ENCODE measurements at regions not wholly inside any gene's neighbourhood (a gene's known extent, or its start where the extent isn't known, plus 50 kb on each side); places are given as distances from the start of the nearest gene placed in this dataset.

DNA sequence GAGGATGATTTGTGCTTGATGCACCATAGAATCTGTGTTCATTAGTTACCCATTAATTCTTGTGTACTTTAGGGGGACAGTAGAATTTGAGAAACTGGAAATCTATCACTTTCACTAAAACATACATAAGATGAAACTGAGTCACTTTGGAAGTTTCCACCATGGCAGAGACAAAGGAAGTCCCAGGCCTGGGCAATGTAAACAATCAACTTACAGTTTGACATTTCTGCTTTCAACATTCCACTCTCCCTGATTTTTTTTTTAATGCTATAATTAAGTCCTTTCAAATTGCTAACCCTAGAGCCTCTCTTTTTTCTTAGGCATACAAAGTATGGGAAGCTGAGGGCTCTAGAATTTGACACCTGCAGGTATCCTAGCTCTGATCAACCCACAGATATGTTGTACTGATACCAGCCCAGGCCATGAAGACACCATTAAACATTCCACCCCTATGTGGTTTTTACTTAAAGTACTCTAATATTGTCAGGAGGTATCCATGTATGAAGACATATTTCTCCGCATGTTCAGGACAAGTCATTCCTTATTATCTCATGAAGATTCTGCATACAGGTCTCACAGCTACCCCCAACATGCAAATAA is 88.5 kb upstream of the GLS start (continued):
- TF ChIP-seq, protein P1, sequence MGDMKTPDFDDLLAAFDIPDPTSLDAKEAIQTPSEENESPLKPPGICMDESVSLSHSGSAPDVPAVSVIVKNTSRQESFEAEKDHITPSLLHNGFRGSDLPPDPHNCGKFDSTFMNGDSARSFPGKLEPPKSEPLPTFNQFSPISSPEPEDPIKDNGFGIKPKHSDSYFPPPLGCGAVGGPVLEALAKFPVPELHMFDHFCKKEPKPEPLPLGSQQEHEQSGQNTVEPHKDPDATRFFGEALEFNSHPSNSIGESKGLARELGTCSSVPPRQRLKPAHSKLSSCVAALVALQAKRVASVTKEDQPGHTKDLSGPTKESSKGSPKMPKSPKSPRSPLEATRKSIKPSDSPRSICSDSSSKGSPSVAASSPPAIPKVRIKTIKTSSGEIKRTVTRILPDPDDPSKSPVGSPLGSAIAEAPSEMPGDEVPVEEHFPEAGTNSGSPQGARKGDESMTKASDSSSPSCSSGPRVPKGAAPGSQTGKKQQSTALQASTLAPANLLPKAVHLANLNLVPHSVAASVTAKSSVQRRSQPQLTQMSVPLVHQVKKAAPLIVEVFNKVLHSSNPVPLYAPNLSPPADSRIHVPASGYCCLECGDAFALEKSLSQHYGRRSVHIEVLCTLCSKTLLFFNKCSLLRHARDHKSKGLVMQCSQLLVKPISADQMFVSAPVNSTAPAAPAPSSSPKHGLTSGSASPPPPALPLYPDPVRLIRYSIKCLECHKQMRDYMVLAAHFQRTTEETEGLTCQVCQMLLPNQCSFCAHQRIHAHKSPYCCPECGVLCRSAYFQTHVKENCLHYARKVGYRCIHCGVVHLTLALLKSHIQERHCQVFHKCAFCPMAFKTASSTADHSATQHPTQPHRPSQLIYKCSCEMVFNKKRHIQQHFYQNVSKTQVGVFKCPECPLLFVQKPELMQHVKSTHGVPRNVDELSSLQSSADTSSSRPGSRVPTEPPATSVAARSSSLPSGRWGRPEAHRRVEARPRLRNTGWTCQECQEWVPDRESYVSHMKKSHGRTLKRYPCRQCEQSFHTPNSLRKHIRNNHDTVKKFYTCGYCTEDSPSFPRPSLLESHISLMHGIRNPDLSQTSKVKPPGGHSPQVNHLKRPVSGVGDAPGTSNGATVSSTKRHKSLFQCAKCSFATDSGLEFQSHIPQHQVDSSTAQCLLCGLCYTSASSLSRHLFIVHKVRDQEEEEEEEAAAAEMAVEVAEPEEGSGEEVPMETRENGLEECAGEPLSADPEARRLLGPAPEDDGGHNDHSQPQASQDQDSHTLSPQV (IDR thresholded peaks at IDR 0.05) = no peak
- TF ChIP-seq FOXM1 (IDR thresholded peaks at IDR 0.05; ENCODE audit: low read depth, low read length) (no peak), SMAD5 (IDR thresholded peaks at IDR 0.05; ENCODE audit: low read depth) (no peak), TBL1XR1 (IDR thresholded peaks at IDR 0.05; ENCODE audit: low read depth, low read length) (no peak), EGR1 (IDR thresholded peaks at IDR 0.05; ENCODE audit: borderline replicate concordance in 1 of 2, low read depth in 2 of 2, low read length in 2 of 2) (no peak), NFYB (IDR thresholded peaks at IDR 0.05; ENCODE audit: insufficient read depth, low read depth, low read length) (no peak), IKZF1 (conservative IDR thresholded peaks at IDR 0.05) (no peak), SPI1 (IDR thresholded peaks at IDR 0.05; ENCODE audit: borderline replicate concordance, insufficient read depth, low read depth, low read length) (no peak), KAT2A (conservative IDR thresholded peaks at IDR 0.05; ENCODE audit: control insufficient read depth, low read depth, low read length) (no peak)
- TF ChIP-seq, protein P2, sequence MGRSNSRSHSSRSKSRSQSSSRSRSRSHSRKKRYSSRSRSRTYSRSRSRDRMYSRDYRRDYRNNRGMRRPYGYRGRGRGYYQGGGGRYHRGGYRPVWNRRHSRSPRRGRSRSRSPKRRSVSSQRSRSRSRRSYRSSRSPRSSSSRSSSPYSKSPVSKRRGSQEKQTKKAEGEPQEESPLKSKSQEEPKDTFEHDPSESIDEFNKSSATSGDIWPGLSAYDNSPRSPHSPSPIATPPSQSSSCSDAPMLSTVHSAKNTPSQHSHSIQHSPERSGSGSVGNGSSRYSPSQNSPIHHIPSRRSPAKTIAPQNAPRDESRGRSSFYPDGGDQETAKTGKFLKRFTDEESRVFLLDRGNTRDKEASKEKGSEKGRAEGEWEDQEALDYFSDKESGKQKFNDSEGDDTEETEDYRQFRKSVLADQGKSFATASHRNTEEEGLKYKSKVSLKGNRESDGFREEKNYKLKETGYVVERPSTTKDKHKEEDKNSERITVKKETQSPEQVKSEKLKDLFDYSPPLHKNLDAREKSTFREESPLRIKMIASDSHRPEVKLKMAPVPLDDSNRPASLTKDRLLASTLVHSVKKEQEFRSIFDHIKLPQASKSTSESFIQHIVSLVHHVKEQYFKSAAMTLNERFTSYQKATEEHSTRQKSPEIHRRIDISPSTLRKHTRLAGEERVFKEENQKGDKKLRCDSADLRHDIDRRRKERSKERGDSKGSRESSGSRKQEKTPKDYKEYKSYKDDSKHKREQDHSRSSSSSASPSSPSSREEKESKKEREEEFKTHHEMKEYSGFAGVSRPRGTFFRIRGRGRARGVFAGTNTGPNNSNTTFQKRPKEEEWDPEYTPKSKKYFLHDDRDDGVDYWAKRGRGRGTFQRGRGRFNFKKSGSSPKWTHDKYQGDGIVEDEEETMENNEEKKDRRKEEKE (IDR thresholded peaks at IDR 0.05) = no peak
- TF ChIP-seq, protein P3, sequence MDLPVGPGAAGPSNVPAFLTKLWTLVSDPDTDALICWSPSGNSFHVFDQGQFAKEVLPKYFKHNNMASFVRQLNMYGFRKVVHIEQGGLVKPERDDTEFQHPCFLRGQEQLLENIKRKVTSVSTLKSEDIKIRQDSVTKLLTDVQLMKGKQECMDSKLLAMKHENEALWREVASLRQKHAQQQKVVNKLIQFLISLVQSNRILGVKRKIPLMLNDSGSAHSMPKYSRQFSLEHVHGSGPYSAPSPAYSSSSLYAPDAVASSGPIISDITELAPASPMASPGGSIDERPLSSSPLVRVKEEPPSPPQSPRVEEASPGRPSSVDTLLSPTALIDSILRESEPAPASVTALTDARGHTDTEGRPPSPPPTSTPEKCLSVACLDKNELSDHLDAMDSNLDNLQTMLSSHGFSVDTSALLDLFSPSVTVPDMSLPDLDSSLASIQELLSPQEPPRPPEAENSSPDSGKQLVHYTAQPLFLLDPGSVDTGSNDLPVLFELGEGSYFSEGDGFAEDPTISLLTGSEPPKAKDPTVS (IDR thresholded peaks at IDR 0.05; ENCODE audit: low read depth, low read length) = no peak
- TF ChIP-seq, protein P4, sequence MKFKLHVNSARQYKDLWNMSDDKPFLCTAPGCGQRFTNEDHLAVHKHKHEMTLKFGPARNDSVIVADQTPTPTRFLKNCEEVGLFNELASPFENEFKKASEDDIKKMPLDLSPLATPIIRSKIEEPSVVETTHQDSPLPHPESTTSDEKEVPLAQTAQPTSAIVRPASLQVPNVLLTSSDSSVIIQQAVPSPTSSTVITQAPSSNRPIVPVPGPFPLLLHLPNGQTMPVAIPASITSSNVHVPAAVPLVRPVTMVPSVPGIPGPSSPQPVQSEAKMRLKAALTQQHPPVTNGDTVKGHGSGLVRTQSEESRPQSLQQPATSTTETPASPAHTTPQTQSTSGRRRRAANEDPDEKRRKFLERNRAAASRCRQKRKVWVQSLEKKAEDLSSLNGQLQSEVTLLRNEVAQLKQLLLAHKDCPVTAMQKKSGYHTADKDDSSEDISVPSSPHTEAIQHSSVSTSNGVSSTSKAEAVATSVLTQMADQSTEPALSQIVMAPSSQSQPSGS (IDR thresholded peaks at IDR 0.05; ENCODE audit: low read length) = no peak
